Colonic mucosa (tissue), 4 donors: ENCODE measurements at regions not wholly inside any gene's neighbourhood (a gene's known extent, or its start where the extent isn't known, plus 50 kb on each side); places are given as distances from the start of the nearest gene placed in this dataset.

Source experiments
- DNase-seq: peaks from one replicate; pipeline ENCODE4 v3.0.0-alpha.2; 2020
- H3K27ac ChIP-seq: fragments of 200-600 bp; one replicate; pipeline ENCODE4 v1.8.0; 2021
- H3K27me3 ChIP-seq: fragments of 200-600 bp; one replicate; pipeline ENCODE4 v1.8.0; 2021
- H3K36me3 ChIP-seq: fragments of 200-600 bp; one replicate; pipeline ENCODE4 v1.8.0; 2021
- H3K4me1 ChIP-seq: fragments of 200-600 bp; one replicate; pipeline ENCODE4 v1.8.0; 2021; ENCODE audit warnings: mild to moderate bottlenecking
- H3K4me3 ChIP-seq: fragments of 200-600 bp; one replicate; pipeline ENCODE4 v1.8.0; 2021
- H3K9ac ChIP-seq, 2 donors: one replicate each; pipeline ENCODE4 v1.7.0; 2013; ENCODE audit warnings: control low read depth in 2 of 2, low read depth in 2 of 2, low read length in 2 of 2
- H3K9me3 ChIP-seq: fragments of 200-600 bp; one replicate; pipeline ENCODE4 v1.8.0; 2021
- CTCF ChIP-seq: fragments of 200-600 bp; IDR thresholded peaks from one replicate; pipeline ENCODE4 v1.8.0; 2022; ENCODE audit warnings: antibody characterized with exemption, mild to moderate bottlenecking
- intact Hi-C: fragments of 100-400 bp; cut with DNase I; formaldehyde crosslinking; loops from one replicate; pipeline ENCODE4 v1.14.1; 2022
- donor health status: healthy.
- donor health status: DM: no; HTN: no; CAD: no.
- donor health status: DM: no; HTN: no; CAD: no.

GRCh38 chr6:137772541-137773250 is 94.4 kb upstream of the TNFAIP3 start:
- Histone ChIP-seq H3K36me3 (no peaks in the 10 kb centered on the region), H3K9me3 (no peaks in the 10 kb centered on the region), H3K4me1 (no peaks in the 10 kb centered on the region), H3K27me3 (no peaks in the 10 kb centered on the region), H3K27ac (no peak overlapping the region), H3K4me3 (no peak overlapping the region), H3K9ac (no peak overlapping the region)
- intact Hi-C loops: no loop called here
- no peak for TF ChIP-seq CTCF
- DNase-seq: no peak

GRCh38 chr6:137775227-137775626 is 91.8 kb upstream of the TNFAIP3 start:
- DNase-seq: no peak
- TF ChIP-seq CTCF: no peak
- intact Hi-C loops: no loop called here
- no peaks in the 10 kb centered on the region for H3K36me3 ChIP-seq
- H3K9me3 ChIP-seq: no peaks in the 10 kb centered on the region
- H3K27ac ChIP-seq: no peak overlapping the region
- no peaks in the 10 kb centered on the region for H3K4me1 ChIP-seq
- H3K9ac ChIP-seq: no peak overlapping the region
- H3K27me3 ChIP-seq: no peaks in the 10 kb centered on the region
- H3K4me3 ChIP-seq: no peak overlapping the region

GRCh38 chr6:137775720-137776119 is 91.3 kb upstream of the TNFAIP3 start:
- no peaks in the 10 kb centered on the region for H3K4me1 ChIP-seq
- intact Hi-C loops: no loop called here
- H3K27me3 ChIP-seq: no peaks in the 10 kb centered on the region
- H3K27ac ChIP-seq: no peak overlapping the region
- no peaks in the 10 kb centered on the region for H3K36me3 ChIP-seq
- no peak for TF ChIP-seq CTCF
- no peaks in the 10 kb centered on the region for H3K9me3 ChIP-seq
- H3K4me3 ChIP-seq: no peak overlapping the region
- H3K9ac ChIP-seq: no peak overlapping the region
- DNase-seq: no peak

GRCh38 chr6:137776256-137776655 is 90.8 kb upstream of the TNFAIP3 start:
- H3K4me3 ChIP-seq: no peak overlapping the region
- no peak for DNase-seq
- intact Hi-C loops: no loop called here
- no peaks in the 10 kb centered on the region for H3K27me3 ChIP-seq
- no peaks in the 10 kb centered on the region for H3K4me1 ChIP-seq
- H3K9me3 ChIP-seq: no peaks in the 10 kb centered on the region
- no peak overlapping the region for H3K27ac ChIP-seq
- TF ChIP-seq CTCF: no peak
- no peaks in the 10 kb centered on the region for H3K36me3 ChIP-seq
- no peak overlapping the region for H3K9ac ChIP-seq

GRCh38 chr6:137776786-137777686 is 90.0 kb upstream of the TNFAIP3 start:
- H3K27ac ChIP-seq: no peak overlapping the region
- no peak for DNase-seq

More at GRCh38 chr6:137776786-137777686, 90.0 kb upstream of the TNFAIP3 start:
- Histone ChIP-seq H3K4me1 (no peaks in the 10 kb centered on the region), H3K36me3 (no peaks in the 10 kb centered on the region), H3K4me3 (no peak overlapping the region), H3K27me3 (no peaks in the 10 kb centered on the region), H3K9ac (no peak overlapping the region), H3K9me3 (no peaks in the 10 kb centered on the region)
- intact Hi-C loops: no loop called here
- no peak for TF ChIP-seq CTCF
